HepG2 (cell line): ENCODE measurements at regions not wholly inside any gene's neighbourhood (a gene's known extent, or its start where the extent isn't known, plus 50 kb on each side); places are given as distances from the start of the nearest gene placed in this dataset.

Source experiments
- ZNF101 ChIP-seq: sonication (generic); formaldehyde crosslinking; IDR thresholded peaks from 2 replicates; pipeline ENCODE4 v1.4.0; 2020; ENCODE audit warnings: mild to moderate bottlenecking, low read depth, missing genetic modification reagents, borderline replicate concordance
- ZNF749 ChIP-seq: sonication (generic); formaldehyde crosslinking; IDR thresholded peaks from 2 replicates; pipeline ENCODE4 v1.8.0; 2022; ENCODE audit warnings: mild to moderate bottlenecking, missing genetic modification reagents, moderate library complexity, borderline replicate concordance
- ZNF781 ChIP-seq: sonication (generic); formaldehyde crosslinking; IDR thresholded peaks from 2 replicates; pipeline ENCODE4 v1.5.1; 2020; ENCODE audit warnings: borderline replicate concordance, mild to moderate bottlenecking, missing genetic modification reagents; ENCODE audit errors: not compliant biosample characterization
- TF ChIP-seq, protein P1 (sequence below): sonication (generic); formaldehyde crosslinking; IDR thresholded peaks from 2 replicates; pipeline ENCODE4 v1.9.0; 2021; ENCODE audit warnings: mild to moderate bottlenecking, missing genetic modification reagents
- TF ChIP-seq, protein P2 (sequence below): sonication (generic); formaldehyde crosslinking; IDR thresholded peaks from 2 replicates; pipeline ENCODE4 v1.5.1; 2020; ENCODE audit warnings: mild to moderate bottlenecking, missing genetic modification reagents, borderline replicate concordance

DNA sequence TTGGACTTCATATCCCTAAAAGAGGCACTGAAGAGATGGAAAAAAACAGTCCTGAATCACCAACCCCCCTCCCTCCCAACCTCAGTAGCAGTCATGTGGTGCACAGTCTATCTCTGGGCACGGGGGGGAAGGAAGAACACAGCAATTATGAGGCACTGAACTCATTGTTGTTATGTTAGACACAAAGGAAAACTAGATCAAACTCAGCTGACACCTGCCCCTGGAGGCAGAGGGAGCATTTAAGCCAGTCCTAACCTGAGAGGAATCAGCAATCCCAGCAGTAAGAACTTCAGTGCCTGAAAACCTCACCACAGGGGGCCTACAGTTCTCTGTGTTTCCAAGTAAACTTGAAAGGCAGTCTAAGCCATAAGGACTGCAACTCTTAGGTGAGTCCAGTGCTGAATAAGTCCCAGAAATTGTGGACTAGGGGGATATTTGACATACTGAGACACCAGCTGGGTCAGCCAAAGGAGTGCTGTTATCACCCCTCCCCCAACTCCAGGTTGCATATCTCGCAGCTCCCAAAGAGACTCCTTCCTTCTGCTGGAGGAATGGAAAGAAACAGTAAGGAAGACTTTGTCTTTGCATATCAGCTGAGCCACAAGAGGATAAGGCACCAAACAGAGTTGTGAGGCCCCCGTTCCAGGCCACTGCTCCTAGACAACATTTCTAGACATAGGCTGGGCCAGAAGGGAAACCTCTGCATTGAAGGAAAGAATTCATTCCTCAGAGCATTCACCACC lies 72.5 kb downstream of the GLYATL1 start (continued):
- TF ChIP-seq, protein P1, sequence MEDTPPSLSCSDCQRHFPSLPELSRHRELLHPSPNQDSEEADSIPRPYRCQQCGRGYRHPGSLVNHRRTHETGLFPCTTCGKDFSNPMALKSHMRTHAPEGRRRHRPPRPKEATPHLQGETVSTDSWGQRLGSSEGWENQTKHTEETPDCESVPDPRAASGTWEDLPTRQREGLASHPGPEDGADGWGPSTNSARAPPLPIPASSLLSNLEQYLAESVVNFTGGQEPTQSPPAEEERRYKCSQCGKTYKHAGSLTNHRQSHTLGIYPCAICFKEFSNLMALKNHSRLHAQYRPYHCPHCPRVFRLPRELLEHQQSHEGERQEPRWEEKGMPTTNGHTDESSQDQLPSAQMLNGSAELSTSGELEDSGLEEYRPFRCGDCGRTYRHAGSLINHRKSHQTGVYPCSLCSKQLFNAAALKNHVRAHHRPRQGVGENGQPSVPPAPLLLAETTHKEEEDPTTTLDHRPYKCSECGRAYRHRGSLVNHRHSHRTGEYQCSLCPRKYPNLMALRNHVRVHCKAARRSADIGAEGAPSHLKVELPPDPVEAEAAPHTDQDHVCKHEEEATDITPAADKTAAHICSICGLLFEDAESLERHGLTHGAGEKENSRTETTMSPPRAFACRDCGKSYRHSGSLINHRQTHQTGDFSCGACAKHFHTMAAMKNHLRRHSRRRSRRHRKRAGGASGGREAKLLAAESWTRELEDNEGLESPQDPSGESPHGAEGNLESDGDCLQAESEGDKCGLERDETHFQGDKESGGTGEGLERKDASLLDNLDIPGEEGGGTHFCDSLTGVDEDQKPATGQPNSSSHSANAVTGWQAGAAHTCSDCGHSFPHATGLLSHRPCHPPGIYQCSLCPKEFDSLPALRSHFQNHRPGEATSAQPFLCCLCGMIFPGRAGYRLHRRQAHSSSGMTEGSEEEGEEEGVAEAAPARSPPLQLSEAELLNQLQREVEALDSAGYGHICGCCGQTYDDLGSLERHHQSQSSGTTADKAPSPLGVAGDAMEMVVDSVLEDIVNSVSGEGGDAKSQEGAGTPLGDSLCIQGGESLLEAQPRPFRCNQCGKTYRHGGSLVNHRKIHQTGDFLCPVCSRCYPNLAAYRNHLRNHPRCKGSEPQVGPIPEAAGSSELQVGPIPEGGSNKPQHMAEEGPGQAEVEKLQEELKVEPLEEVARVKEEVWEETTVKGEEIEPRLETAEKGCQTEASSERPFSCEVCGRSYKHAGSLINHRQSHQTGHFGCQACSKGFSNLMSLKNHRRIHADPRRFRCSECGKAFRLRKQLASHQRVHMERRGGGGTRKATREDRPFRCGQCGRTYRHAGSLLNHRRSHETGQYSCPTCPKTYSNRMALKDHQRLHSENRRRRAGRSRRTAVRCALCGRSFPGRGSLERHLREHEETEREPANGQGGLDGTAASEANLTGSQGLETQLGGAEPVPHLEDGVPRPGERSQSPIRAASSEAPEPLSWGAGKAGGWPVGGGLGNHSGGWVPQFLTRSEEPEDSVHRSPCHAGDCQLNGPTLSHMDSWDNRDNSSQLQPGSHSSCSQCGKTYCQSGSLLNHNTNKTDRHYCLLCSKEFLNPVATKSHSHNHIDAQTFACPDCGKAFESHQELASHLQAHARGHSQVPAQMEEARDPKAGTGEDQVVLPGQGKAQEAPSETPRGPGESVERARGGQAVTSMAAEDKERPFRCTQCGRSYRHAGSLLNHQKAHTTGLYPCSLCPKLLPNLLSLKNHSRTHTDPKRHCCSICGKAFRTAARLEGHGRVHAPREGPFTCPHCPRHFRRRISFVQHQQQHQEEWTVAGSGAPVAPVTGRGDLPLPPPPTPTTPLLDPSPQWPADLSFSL (CRISPR knock-in tag) = no peak
- TF ChIP-seq ZNF781 (CRISPR knock-in tag) (no peak), ZNF101 (no peak), ZNF749 (CRISPR knock-in tag) (no peak)
- TF ChIP-seq, protein P2, sequence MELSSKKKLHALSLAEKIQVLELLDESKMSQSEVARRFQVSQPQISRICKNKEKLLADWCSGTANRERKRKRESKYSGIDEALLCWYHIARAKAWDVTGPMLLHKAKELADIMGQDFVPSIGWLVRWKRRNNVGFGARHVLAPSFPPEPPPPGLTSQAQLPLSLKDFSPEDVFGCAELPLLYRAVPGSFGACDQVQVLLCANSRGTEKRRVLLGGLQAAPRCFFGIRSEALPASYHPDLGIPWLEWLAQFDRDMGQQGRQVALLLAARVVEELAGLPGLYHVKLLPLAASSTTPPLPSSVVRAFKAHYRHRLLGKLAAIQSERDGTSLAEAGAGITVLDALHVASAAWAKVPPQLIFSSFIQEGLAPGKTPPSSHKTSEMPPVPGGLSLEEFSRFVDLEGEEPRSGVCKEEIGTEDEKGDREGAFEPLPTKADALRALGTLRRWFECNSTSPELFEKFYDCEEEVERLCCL (CRISPR knock-in tag) = no peak
